HEK293 (cell line): ENCODE measurements at regions not wholly inside any gene's neighbourhood (a gene's known extent, or its start where the extent isn't known, plus 50 kb on each side); places are given as distances from the start of the nearest gene placed in this dataset.

Experiments used
- CTCF ChIP-seq: fragments of 450-650 bp; formaldehyde crosslinking; IDR thresholded peaks from 2 replicates; pipeline ENCODE4 v1.5.1; 2016; ENCODE audit warnings: missing biosample characterization, missing genetic modification characterization
- MYNN ChIP-seq: fragments of 450-650 bp; formaldehyde crosslinking; IDR thresholded peaks from 2 replicates; pipeline ENCODE4 v1.5.1; 2016; ENCODE audit warnings: missing biosample characterization, missing genetic modification characterization, borderline replicate concordance
- OVOL3 ChIP-seq: fragments of 450-650 bp; formaldehyde crosslinking; IDR thresholded peaks from 2 replicates; pipeline ENCODE4 v1.5.1; 2016; ENCODE audit warnings: missing biosample characterization, missing genetic modification characterization
- REST ChIP-seq: fragments of 450-650 bp; formaldehyde crosslinking; IDR thresholded peaks from 2 replicates; pipeline ENCODE4 v1.5.1; 2016; ENCODE audit warnings: missing biosample characterization, missing genetic modification characterization
- ZNF174 ChIP-seq: fragments of 450-650 bp; formaldehyde crosslinking; IDR thresholded peaks from 2 replicates; pipeline ENCODE4 v1.5.0; 2017; ENCODE audit warnings: missing biosample characterization, mild to moderate bottlenecking, missing genetic modification characterization
- ZNF221 ChIP-seq: fragments of 450-650 bp; formaldehyde crosslinking; IDR thresholded peaks from 2 replicates; pipeline ENCODE4 v1.5.1; 2017; ENCODE audit warnings: missing biosample characterization, missing genetic modification characterization, borderline replicate concordance
- ZNF335 ChIP-seq: fragments of 450-650 bp; formaldehyde crosslinking; conservative IDR thresholded peaks from 2 replicates; pipeline ENCODE4 v1.5.1; 2016; ENCODE audit warnings: missing biosample characterization, missing genetic modification characterization
- ZNF37A ChIP-seq: fragments of 450-650 bp; IDR thresholded peaks from 2 replicates; pipeline ENCODE4 v1.5.1; 2018; ENCODE audit warnings: missing biosample characterization, missing genetic modification characterization
- ZNF530 ChIP-seq: fragments of 450-650 bp; formaldehyde crosslinking; IDR thresholded peaks from 2 replicates; pipeline ENCODE4 v1.5.1; 2016; ENCODE audit warnings: low read depth, missing biosample characterization, missing genetic modification characterization
- ZNF585B ChIP-seq: fragments of 450-650 bp; formaldehyde crosslinking; IDR thresholded peaks from 2 replicates; pipeline ENCODE4 v1.5.1; 2016; ENCODE audit warnings: missing biosample characterization, missing genetic modification characterization
- ZNF747 ChIP-seq: fragments of 450-650 bp; formaldehyde crosslinking; IDR thresholded peaks from 2 replicates; pipeline ENCODE4 v1.5.1; 2016; ENCODE audit warnings: missing biosample characterization, missing genetic modification characterization
- ZNF785 ChIP-seq: fragments of 450-650 bp; formaldehyde crosslinking; IDR thresholded peaks from 2 replicates; pipeline ENCODE4 v1.5.1; 2016; ENCODE audit warnings: missing biosample characterization, missing genetic modification characterization

- TF ChIP-seq ZNF585B (tag by site-specific recombination) (no peak), CTCF (tag by site-specific recombination) (no peak), REST (no peak), OVOL3 (no peak), ZNF747 (tag by site-specific recombination) (no peak), ZNF37A (tag by site-specific recombination) (no peak), ZNF785 (tag by site-specific recombination) (no peak), ZNF221 (no peak), ZNF335 (tag by site-specific recombination) (no peak), MYNN (tag by site-specific recombination) (no peak), ZNF530 (tag by site-specific recombination) (no peak), ZNF174 (tag by site-specific recombination) (no peak)
These were observed 372.3 kb upstream of the F9 start for GRCh38 chrX:139158256-139158655.
